ENCODE measurements at regions not wholly inside any gene's neighbourhood (a gene's known extent, or its start where the extent isn't known, plus 50 kb on each side); places are given as distances from the start of the nearest gene placed in this dataset.

- H3K9me2 ChIP-seq (ENCODE audit: insufficient read depth), result no peaks in the 10 kb centered on the region
- Mint-ChIP-seq H3K9me3 (peaks cover 97% of the 10 kb centered on the region), H3K27ac (no peak overlapping the region), H3K27me3 (ENCODE audit: insufficient read depth, low read depth, poor library complexity) (peaks cover 3% of the 10 kb centered on the region), H3K4me3 (no peak overlapping the region), H3K36me3 (ENCODE audit: low read depth) (peaks cover 42% of the 10 kb centered on the region), H3K4me1 (no peaks in the 10 kb centered on the region; the same call in 2 of the 3 replicates)
- H2AFZ ChIP-seq, result no peak overlapping the region
- no peaks in the 10 kb centered on the region for H4K20me1 ChIP-seq (replicated peaks; ENCODE audit: insufficient read depth)
- H3K27ac ChIP-seq (ENCODE audit: low read depth), result no peak overlapping the region
- H3K4me1 ChIP-seq (ENCODE audit: insufficient read depth), result no peaks in the 10 kb centered on the region
- H3K36me3 ChIP-seq (ENCODE audit: insufficient read depth), result no peaks in the 10 kb centered on the region
- H3K79me2 ChIP-seq (replicated peaks; ENCODE audit: insufficient read depth), result no peaks in the 10 kb centered on the region
- DNase-seq (ENCODE audit: low spot score), result no peak
- no peak overlapping the region for H3K4me3 ChIP-seq
- H3K27me3 ChIP-seq (ENCODE audit: insufficient read depth), result no peaks in the 10 kb centered on the region
- no peak overlapping the region for H3K4me2 ChIP-seq
- TF ChIP-seq ETS1 (IDR thresholded peaks at IDR 0.05) (no peak), POLR2AphosphoS5 (IDR thresholded peaks at IDR 0.05; ENCODE audit: low read depth) (no peak), ZNF114 (CRISPR knock-in tag; IDR thresholded peaks at IDR 0.05) (no peak), CTCF (conservative IDR thresholded peaks at IDR 0.05; ENCODE audit: low read depth in 2 of 2) (no peak), STAT1 (IDR thresholded peaks at IDR 0.05; ENCODE audit: unreplicated experiment) (no peak), EZH2 (IDR thresholded peaks at IDR 0.05; ENCODE audit: low read depth, unreplicated experiment) (no peak), JUNB (IDR thresholded peaks at IDR 0.05; ENCODE audit: unreplicated experiment) (no peak), NANOG (IDR thresholded peaks at IDR 0.05; ENCODE audit: borderline replicate concordance) (no peak), CREB1 (CRISPR knock-in tag; IDR thresholded peaks at IDR 0.05; ENCODE audit: low read depth) (no peak), ZNF331 (CRISPR knock-in tag; IDR thresholded peaks at IDR 0.05; ENCODE audit: low read depth) (no peak), REST (IDR thresholded peaks at IDR 0.05; ENCODE audit: unreplicated experiment) (no peak), EZH2phosphoT487 (IDR thresholded peaks at IDR 0.05; ENCODE audit: unreplicated experiment) (no peak)
- TF ChIP-seq, protein P1, sequence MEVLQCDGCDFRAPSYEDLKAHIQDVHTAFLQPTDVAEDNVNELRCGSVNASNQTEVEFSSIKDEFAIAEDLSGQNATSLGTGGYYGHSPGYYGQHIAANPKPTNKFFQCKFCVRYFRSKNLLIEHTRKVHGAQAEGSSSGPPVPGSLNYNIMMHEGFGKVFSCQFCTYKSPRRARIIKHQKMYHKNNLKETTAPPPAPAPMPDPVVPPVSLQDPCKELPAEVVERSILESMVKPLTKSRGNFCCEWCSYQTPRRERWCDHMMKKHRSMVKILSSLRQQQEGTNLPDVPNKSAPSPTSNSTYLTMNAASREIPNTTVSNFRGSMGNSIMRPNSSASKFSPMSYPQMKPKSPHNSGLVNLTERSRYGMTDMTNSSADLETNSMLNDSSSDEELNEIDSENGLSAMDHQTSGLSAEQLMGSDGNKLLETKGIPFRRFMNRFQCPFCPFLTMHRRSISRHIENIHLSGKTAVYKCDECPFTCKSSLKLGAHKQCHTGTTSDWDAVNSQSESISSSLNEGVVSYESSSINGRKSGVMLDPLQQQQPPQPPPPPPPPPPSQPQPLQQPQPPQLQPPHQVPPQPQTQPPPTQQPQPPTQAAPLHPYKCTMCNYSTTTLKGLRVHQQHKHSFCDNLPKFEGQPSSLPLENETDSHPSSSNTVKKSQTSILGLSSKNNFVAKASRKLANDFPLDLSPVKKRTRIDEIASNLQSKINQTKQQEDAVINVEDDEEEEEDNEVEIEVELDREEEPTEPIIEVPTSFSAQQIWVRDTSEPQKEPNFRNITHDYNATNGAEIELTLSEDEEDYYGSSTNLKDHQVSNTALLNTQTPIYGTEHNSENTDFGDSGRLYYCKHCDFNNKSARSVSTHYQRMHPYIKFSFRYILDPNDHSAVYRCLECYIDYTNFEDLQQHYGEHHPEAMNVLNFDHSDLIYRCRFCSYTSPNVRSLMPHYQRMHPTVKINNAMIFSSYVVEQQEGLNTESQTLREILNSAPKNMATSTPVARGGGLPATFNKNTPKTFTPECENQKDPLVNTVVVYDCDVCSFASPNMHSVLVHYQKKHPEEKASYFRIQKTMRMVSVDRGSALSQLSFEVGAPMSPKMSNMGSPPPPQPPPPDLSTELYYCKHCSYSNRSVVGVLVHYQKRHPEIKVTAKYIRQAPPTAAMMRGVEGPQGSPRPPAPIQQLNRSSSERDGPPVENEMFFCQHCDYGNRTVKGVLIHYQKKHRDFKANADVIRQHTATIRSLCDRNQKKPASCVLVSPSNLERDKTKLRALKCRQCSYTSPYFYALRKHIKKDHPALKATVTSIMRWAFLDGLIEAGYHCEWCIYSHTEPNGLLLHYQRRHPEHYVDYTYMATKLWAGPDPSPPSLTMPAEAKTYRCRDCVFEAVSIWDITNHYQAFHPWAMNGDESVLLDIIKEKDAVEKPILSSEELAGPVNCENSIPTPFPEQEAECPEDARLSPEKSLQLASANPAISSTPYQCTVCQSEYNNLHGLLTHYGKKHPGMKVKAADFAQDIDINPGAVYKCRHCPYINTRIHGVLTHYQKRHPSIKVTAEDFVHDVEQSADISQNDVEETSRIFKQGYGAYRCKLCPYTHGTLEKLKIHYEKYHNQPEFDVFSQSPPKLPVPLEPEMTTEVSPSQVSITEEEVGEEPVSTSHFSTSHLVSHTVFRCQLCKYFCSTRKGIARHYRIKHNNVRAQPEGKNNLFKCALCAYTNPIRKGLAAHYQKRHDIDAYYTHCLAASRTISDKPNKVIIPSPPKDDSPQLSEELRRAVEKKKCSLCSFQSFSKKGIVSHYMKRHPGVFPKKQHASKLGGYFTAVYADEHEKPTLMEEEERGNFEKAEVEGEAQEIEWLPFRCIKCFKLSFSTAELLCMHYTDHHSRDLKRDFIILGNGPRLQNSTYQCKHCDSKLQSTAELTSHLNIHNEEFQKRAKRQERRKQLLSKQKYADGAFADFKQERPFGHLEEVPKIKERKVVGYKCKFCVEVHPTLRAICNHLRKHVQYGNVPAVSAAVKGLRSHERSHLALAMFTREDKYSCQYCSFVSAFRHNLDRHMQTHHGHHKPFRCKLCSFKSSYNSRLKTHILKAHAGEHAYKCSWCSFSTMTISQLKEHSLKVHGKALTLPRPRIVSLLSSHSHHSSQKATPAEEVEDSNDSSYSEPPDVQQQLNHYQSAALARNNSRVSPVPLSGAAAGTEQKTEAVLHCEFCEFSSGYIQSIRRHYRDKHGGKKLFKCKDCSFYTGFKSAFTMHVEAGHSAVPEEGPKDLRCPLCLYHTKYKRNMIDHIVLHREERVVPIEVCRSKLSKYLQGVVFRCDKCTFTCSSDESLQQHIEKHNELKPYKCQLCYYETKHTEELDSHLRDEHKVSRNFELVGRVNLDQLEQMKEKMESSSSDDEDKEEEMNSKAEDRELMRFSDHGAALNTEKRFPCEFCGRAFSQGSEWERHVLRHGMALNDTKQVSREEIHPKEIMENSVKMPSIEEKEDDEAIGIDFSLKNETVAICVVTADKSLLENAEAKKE (CRISPR knock-in tag; IDR thresholded peaks at IDR 0.05), result no peak
- no peak for ATAC-seq
- H3F3A ChIP-seq (replicated peaks; ENCODE audit: low read depth), result no peaks in the 10 kb centered on the region
Observed at GRCh38 chr7:68873616-68874015, 724.7 kb upstream of the AUTS2 start.
